Trophoblast cell (in vitro differentiated cells and primary cell): ENCODE measurements at regions not wholly inside any gene's neighbourhood (a gene's known extent, or its start where the extent isn't known, plus 50 kb on each side); places are given as distances from the start of the nearest gene placed in this dataset.

Source experiments
- DNase-seq, 2 donors: peaks; one replicate each; pipeline ENCODE4 v3.0.0-alpha.2; 2016
- H2AFZ ChIP-seq: 2 replicates; pipeline ENCODE4 v1.6.1; 2013; ENCODE audit warnings: low read length, moderate library complexity, mild to moderate bottlenecking; ENCODE audit not compliant: insufficient read depth, poor library complexity
- H2AK5ac ChIP-seq: 2 replicates; pipeline ENCODE4 v1.6.1; 2013; ENCODE audit warnings: mild to moderate bottlenecking, low read length
- H2BK120ac ChIP-seq: 2 replicates; pipeline ENCODE4 v1.6.1; 2013; ENCODE audit warnings: low read length, mild to moderate bottlenecking, moderate library complexity; ENCODE audit not compliant: insufficient read depth, poor library complexity
- H2BK12ac ChIP-seq: 2 replicates; pipeline ENCODE4 v1.6.1; 2013; ENCODE audit warnings: mild to moderate bottlenecking, low read length, moderate library complexity
- H2BK5ac ChIP-seq: 2 replicates; pipeline ENCODE4 v1.6.1; 2013; ENCODE audit warnings: low read length, low read depth, moderate library complexity, mild to moderate bottlenecking; ENCODE audit not compliant: poor library complexity
- H3K14ac ChIP-seq: 2 replicates; pipeline ENCODE4 v1.6.1; 2013; ENCODE audit warnings: mild to moderate bottlenecking, low read length
- H3K18ac ChIP-seq: 2 replicates; pipeline ENCODE4 v1.6.1; 2013; ENCODE audit warnings: mild to moderate bottlenecking, low read length
- H3K23ac ChIP-seq: 2 replicates; pipeline ENCODE4 v1.6.1; 2013; ENCODE audit warnings: low read length
- H3K27ac ChIP-seq: 2 replicates; pipeline ENCODE4 v1.5.1; 2013; ENCODE audit warnings: low read depth, mild to moderate bottlenecking, inconsistent platforms, low read length, moderate library complexity
- H3K27me3 ChIP-seq: 2 replicates; pipeline ENCODE4 v1.6.1; 2013; ENCODE audit warnings: inconsistent platforms, mild to moderate bottlenecking, low read length, moderate library complexity; ENCODE audit not compliant: insufficient read depth
- H3K36me3 ChIP-seq, 2 experiments: 1 replicate in 1 of 2; 2 replicates in 1 of 2; pipeline ENCODE4 v1.6.1; 2013; ENCODE audit warnings: low read length in 2 of 2, mild to moderate bottlenecking in 2 of 2, moderate library complexity in 1 of 2; ENCODE audit not compliant: insufficient read depth in 2 of 2, control insufficient read depth in 1 of 2
- H3K4ac ChIP-seq: 2 replicates; pipeline ENCODE4 v1.6.1; 2013; ENCODE audit warnings: low read depth, mild to moderate bottlenecking, low read length, moderate library complexity
- H3K4me1 ChIP-seq, 2 experiments: 1 replicate in 1 of 2; 2 replicates in 1 of 2; pipeline ENCODE4 v1.6.1; 2013; ENCODE audit warnings: low read length in 2 of 2, mild to moderate bottlenecking in 2 of 2, moderate library complexity in 1 of 2; ENCODE audit not compliant: insufficient read depth in 2 of 2, control insufficient read depth in 1 of 2
- H3K4me2 ChIP-seq: 2 replicates; pipeline ENCODE4 v1.6.1; 2013; ENCODE audit warnings: inconsistent platforms, mild to moderate bottlenecking, low read length, moderate library complexity
- H3K4me3 ChIP-seq: 2 replicates; pipeline ENCODE4 v1.5.1; 2013; ENCODE audit warnings: mild to moderate bottlenecking, low read depth, low read length, inconsistent platforms
- H3K79me1 ChIP-seq: one replicate; pipeline ENCODE4 v1.6.1; 2013; ENCODE audit warnings: low read length
- H3K79me2 ChIP-seq: 2 replicates; pipeline ENCODE4 v1.6.1; 2013; ENCODE audit warnings: low read length, mild to moderate bottlenecking; ENCODE audit not compliant: control insufficient read depth, insufficient read depth, poor library complexity
- H3K9ac ChIP-seq: 2 replicates; pipeline ENCODE4 v1.6.1; 2013; ENCODE audit warnings: mild to moderate bottlenecking, low read length
- H3K9me3 ChIP-seq: 2 replicates; pipeline ENCODE4 v1.6.1; 2013; ENCODE audit warnings: low read depth, mild to moderate bottlenecking, control low read depth, inconsistent platforms, low read length; ENCODE audit not compliant: insufficient read depth
- H4K12ac ChIP-seq: 2 replicates; pipeline ENCODE4 v1.6.1; 2013; ENCODE audit warnings: low read depth, mild to moderate bottlenecking, low read length, moderate library complexity
- H4K8ac ChIP-seq: 2 replicates; pipeline ENCODE4 v1.6.1; 2013; ENCODE audit warnings: low read depth, mild to moderate bottlenecking, low read length, moderate library complexity
- H4K91ac ChIP-seq: one replicate; pipeline ENCODE4 v1.6.1; 2013; ENCODE audit warnings: low read depth, mild to moderate bottlenecking, low read length, moderate library complexity
- WGBS: extraction: QIAGEN DNeasy Blood & Tissue Kit; methylation state at CpG from one replicate; pipeline ENCODE4 v1.1.7; 2013; ENCODE audit warnings: missing lambda C conversion rate; ENCODE audit not compliant: insufficient read length, insufficient coverage; ENCODE audit errors: extremely low coverage; 5-methylcytosine and 5-hydroxymethylcytosine counted together

- Histone ChIP-seq H2AFZ (no peak overlapping the region), H3K27me3 (no peaks in the 10 kb centered on the region), H3K9ac (no peak overlapping the region), H3K4me3 (no peak overlapping the region), H2AK5ac (no peak overlapping the region), H3K27ac (no peak overlapping the region), H3K23ac (no peak overlapping the region), H2BK120ac (no peak overlapping the region), H2BK12ac (no peak overlapping the region), H3K4me2 (no peak overlapping the region), H3K14ac (no peak overlapping the region), H4K8ac (no peak overlapping the region), H3K79me2 (no peaks in the 10 kb centered on the region), H3K18ac (no peak overlapping the region), H4K12ac (no peak overlapping the region), H2BK5ac (no peak overlapping the region), H4K91ac (no peak overlapping the region), H3K36me3 (no peaks in the 10 kb centered on the region), H3K9me3 (no peaks in the 10 kb centered on the region), H3K4ac (no peak overlapping the region), H3K4me1 (no peaks in the 10 kb centered on the region), H3K79me1 (no peaks in the 10 kb centered on the region)
- peak in 1 of 2 donors; percentile 28 for DNase-seq
- no CpG with 5 or more reads among the region's 6 CpGs for WGBS
Observed at GRCh38 chr1:58290685-58291372, 255.7 kb downstream of the OMA1 start.

GRCh38 chr1:58288624-58289142, 257.8 kb downstream of the OMA1 start:
- Histone ChIP-seq H3K4me1 (no peaks in the 10 kb centered on the region), H2BK12ac (no peak overlapping the region), H3K27ac (no peak overlapping the region), H3K9ac (no peak overlapping the region), H3K4me3 (no peak overlapping the region), H3K18ac (no peak overlapping the region), H2AK5ac (no peak overlapping the region), H2BK5ac (no peak overlapping the region), H4K8ac (no peak overlapping the region), H3K4ac (no peak overlapping the region), H4K12ac (no peak overlapping the region), H3K79me1 (no peaks in the 10 kb centered on the region), H2BK120ac (no peak overlapping the region), H2AFZ (no peak overlapping the region), H3K9me3 (no peaks in the 10 kb centered on the region), H3K4me2 (no peak overlapping the region), H3K14ac (no peak overlapping the region), H3K27me3 (no peaks in the 10 kb centered on the region), H3K23ac (no peak overlapping the region), H3K79me2 (no peaks in the 10 kb centered on the region), H4K91ac (no peak overlapping the region), H3K36me3 (no peaks in the 10 kb centered on the region)
- WGBS, result no CpG with 5 or more reads among the region's 2 CpGs
- no peak for DNase-seq

GRCh38 chr1:58287894-58288623, 258.5 kb downstream of the OMA1 start:
- no CpG with 5 or more reads among the region's 2 CpGs for WGBS
- no peaks in the 10 kb centered on the region for H3K79me2 ChIP-seq

DNA sequence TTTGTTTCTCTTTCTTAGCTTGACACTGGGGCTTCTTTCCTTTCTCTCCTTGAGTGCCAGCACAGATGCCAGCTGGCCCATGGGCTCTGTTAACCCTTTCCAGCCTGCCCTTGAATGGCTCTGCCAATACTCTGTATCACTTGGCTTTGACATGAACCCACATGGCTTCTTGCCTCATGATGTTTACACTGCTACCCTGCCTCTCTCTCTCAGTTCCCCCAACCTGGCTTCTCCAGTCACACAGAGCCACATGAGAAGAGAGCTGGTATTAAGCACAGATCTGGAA, 262.4 kb downstream of the OMA1 start:
- Histone ChIP-seq H2AK5ac (no peak overlapping the region), H3K4ac (no peak overlapping the region), H3K23ac (no peak overlapping the region), H3K4me3 (no peak overlapping the region), H3K18ac (no peak overlapping the region), H4K91ac (no peak overlapping the region), H3K4me2 (no peak overlapping the region), H3K9me3 (no peaks in the 10 kb centered on the region), H3K79me1 (no peaks in the 10 kb centered on the region), H4K12ac (no peak overlapping the region), H3K4me1 (no peaks in the 10 kb centered on the region), H2BK5ac (no peak overlapping the region), H2AFZ (no peak overlapping the region), H3K36me3 (no peaks in the 10 kb centered on the region), H2BK120ac (no peak overlapping the region), H2BK12ac (no peak overlapping the region), H3K14ac (no peak overlapping the region), H3K9ac (peak overlapping the region; percentile 58), H3K27ac (no peak overlapping the region), H3K27me3 (no peaks in the 10 kb centered on the region), H4K8ac (no peak overlapping the region), H3K79me2 (no peaks in the 10 kb centered on the region)
- no peak for DNase-seq

More at GRCh38 chr1:58287894-58288623, 258.5 kb downstream of the OMA1 start:
- Histone ChIP-seq H3K4me3 (no peak overlapping the region), H4K12ac (no peak overlapping the region), H4K91ac (no peak overlapping the region), H3K18ac (no peak overlapping the region), H2AK5ac (no peak overlapping the region), H4K8ac (no peak overlapping the region), H3K36me3 (no peaks in the 10 kb centered on the region), H3K9ac (no peak overlapping the region), H3K4me1 (no peaks in the 10 kb centered on the region), H2BK5ac (no peak overlapping the region), H3K14ac (no peak overlapping the region), H3K4ac (no peak overlapping the region), H2AFZ (no peak overlapping the region), H3K27ac (no peak overlapping the region), H3K23ac (no peak overlapping the region), H3K9me3 (no peaks in the 10 kb centered on the region), H3K79me1 (no peaks in the 10 kb centered on the region), H2BK12ac (no peak overlapping the region), H3K4me2 (no peak overlapping the region), H2BK120ac (no peak overlapping the region), H3K27me3 (no peaks in the 10 kb centered on the region)
- no peak for DNase-seq
